NCI-H1694 (cell line): ENCODE measurements at regions not wholly inside any gene's neighbourhood (a gene's known extent, or its start where the extent isn't known, plus 50 kb on each side); places are given as distances from the start of the nearest gene placed in this dataset.

Experiments
- DNase-seq: peaks from one replicate; lab custom pipeline; 2025; lab: John Stamatoyannopoulos, UW

DNA sequence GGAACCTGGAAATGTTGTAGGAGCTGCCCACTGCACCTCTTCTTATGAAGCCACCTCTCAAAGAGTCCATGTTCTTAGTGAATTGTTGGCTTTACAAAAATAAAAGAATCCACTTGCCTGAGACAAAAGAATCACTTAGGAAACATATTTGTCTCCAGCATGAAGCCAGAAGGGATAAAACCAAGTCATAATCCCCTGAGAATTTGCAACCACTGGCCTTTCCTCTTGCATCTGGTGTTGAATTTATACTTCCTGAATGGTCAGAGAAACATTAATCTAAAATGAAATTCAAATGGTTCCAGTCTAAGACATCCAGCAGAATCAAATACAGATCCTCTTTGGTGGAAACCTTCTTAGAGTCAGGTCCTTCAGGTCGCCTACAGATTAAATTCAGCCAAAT lies 192.5 kb upstream of the ECI2 start:
- no peak for DNase-seq

DNA sequence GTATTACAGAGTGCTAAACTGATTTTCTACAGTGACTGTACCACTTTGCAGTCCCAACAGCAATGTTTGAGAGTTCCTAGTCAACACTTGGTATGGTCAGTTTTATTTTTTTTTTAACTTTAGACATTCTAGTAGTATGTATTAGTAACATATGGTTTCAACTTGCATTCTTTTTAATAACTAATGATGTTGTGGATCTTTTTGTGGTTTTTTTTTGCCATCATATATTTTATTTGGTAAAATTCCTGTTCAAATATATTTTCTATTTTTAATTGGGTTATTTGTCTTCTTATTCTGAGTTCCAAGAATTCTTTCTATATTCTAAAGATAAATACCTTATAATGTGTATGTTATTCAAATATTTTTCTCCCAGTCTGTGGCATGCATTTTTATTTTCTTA lies 189.4 kb upstream of the ECI2 start:
- DNase-seq: no peak

DNA sequence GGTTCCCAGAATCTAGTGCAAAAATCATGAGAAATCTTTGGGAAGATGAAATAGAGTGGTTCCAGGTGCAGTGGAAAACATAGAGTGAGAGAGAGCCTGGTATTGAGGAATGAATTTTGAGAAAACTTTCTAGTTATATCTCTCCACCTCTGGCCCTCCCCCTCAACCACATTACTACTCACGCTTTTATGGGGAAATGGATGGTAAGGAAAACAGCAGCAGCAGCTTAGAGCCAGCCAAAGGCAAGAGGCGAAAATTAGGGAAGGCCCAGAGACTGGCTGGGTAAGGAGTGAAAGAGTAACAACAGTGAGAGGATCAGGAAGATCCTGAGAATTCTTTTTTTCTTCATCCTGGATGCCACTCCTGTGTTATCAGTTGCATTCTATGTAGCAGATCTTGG lies 187.9 kb upstream of the ECI2 start:
- DNase-seq: no peak

DNA sequence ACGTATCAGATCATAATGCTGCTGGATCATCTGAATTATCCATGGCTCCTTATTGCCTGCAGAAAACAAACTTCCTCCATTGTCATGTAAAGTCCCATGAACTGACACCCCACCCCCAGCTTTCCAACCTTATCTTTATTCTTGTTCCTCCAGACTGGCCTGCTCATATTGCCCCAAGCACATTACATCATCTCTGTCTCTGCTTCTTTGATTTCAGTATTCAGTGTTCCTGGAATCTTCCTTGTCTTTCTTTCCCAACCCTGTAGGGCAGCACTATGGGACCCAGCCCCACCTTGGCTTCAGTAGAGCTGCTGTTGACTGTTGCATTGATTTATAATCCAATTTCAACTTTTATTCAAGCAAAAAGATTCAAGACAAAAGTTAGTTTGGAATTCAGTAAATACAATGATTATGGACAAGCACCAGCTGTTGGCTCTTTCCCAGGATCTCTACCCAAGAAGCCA lies 187.5 kb upstream of the ECI2 start:
- DNase-seq: no peak

DNA sequence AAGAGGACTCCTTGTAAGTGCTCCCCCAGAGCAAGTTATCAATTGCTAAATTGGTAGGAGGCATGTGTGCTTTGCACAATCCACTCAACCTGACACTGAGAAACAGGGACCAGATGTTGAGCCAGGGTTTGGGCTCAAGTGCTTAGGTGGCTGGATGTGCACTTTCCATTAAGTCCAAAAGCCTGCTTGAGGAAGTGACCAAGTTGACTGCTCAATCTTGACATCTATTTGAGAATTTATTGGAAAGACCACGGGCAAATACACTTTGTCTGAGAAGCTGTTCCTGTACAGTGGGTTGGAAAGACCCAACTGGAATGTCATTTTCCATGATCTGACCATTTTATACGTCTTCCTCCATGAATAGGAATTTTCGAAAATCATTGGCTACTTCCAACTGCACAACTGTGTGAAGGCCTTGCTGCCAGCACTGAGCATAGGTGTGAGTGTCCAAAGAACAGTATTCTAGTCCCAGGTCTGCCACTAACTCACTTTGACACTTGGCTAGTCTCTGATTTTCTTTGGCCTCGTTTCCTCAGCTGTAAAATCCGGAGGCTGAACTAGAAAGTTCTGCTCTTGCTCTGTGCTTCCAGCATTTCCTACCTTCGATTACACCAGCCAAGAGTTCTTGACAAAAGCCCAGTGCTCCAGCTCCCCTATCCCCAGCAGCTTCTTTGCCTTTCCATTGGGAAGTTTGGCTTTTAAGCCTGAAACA lies 186.9 kb upstream of the ECI2 start:
- no peak for DNase-seq

DNA sequence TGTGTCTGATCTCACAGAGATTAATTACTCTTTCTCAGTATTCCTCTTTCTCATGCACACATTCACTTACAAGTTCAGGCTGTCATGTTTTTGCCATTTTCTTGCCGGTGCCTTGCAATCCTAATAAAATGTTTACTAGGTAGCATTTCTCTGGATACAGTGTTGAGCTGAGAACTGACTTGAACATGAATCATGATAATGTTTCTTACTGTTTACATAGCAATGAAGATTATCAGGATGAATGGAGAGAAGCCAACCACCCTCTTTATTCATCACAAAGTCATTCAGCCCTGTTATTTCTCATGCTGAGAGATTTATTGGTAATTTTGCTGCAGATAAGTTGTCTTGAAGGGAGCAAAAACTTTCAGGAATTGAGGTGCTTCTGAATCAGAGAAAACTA lies 185.5 kb upstream of the ECI2 start:
- DNase-seq: no peak

DNA sequence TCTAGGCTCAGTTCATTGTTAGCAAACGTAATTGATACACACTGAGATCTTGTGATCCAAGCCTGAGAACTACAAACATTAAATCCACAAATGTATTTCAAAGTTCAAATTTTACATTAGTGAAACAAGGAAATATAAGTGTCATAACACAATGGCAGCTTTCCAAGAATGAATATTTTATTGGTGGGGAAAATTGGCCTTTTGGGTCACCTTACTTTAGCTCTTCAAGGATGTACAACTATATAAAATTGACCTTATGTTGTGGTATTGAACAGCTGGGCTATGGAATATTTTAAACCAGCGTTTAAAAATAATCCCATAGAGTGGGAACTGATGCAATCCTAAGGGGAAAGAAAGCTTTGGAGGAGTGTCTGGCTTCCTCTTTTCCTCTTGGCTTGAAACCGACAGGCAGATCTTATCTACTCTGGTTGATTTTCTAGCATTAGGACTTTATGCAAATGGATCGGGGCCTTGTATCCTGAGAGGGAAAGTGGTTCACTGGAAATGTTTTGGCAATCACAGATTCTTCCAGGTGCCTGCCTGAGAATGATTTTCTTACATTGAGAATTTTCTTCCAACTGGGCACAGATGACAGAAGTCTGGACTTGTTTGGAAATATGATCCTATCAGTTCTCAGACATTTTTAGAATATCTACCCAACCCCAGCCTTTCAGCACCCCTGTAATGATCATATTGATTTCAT lies 184.8 kb upstream of the ECI2 start:
- no peak for DNase-seq

DNA sequence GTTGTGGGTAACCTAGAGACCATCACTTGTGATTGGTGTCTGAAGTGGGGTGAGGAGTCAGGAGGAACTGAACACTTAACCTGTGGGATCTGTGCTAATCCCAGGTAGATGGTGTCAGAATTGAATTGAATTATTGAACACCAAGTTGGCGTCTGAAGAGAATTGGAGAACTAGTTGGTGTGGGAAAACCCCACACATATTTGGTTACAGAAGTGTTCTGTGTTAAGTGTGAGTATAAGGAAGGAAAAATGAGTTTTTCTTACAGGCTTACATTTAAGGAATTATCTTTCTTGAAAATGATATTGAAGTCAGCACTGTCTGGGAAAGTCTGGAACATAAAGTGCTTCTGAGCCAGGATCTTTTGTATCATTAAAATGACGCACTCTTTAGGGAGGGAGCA lies 182.9 kb upstream of the ECI2 start:
- no peak for DNase-seq

DNA sequence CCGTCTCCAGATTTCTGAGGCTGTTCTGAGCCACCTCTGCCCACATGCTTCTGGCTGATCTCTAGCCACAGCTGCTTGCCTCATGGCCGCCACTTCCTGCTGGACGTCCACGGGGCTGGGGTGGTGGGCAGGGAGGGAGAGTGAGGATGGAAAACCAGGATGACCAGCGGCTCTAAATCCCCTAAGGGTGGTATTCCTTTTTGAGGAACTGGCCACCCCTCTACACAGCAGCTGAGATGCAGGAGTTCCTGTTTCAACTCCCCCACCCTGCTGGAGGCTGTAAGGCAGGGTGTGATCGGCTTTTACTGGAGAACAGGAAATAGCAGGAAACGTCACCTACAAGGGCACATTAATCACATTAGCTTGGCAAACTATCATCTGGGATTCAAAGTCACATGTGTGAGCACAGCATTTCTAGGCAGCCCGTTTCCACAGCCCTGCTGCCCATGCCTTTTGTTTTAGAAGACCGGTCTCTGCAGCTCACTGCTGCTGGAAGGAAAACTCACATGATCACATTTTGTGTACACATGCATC lies 181.6 kb upstream of the ECI2 start:
- DNase-seq: no peak

DNA sequence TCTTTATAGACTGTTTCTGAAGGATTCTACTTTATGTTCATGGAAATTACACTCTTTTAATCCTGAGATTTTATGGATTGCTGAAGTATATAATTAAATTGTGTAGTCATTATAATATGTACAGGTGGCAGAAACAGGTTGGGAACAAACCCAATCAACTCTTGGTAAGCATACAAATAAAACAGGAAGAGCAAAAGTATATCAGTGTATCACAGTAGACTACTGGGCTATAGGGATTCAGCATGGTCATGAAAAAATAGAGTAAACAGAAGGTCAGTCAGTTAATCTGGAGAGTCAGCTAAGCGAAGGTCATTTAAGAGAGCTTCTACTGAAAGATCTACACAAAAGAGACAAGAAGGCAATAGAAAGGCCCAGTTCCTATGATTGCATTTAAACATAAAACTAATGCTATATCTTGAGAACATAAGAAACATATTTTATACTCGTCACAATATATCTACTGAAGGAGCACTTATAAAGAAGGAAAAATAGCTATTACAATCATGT lies 178.9 kb upstream of the ECI2 start:
- DNase-seq: no peak

DNA sequence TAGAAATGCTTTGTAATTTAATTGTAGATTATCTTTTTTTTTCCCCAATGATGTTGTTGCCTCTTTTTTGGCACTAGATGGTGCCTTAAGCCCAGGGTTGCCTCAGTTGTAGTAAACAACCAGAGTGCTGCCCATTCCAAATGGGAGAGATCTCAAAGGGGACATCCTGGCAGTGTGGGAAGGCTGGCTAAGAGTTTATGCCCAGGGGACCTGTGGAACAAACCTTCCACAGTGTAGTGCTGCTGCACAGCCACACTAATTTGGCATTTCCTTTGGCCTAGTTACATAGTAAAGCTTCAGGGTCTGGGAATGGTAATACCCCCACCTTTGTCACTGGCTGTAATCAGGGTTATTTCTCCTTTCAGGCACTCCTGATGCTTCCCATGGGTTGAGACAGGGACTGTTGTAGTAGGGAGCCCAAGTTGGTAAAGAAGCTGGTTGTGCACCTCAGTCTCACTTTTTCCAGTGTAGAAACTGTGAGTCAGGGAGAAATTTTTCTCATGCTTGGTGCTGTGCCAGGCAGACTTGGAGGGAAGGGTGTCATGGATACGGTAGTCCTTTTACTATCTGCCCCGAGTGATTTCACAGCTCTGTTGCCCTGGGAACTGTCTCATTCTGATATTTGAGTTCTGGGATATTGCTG lies 177.8 kb upstream of the ECI2 start:
- no peak for DNase-seq

DNA sequence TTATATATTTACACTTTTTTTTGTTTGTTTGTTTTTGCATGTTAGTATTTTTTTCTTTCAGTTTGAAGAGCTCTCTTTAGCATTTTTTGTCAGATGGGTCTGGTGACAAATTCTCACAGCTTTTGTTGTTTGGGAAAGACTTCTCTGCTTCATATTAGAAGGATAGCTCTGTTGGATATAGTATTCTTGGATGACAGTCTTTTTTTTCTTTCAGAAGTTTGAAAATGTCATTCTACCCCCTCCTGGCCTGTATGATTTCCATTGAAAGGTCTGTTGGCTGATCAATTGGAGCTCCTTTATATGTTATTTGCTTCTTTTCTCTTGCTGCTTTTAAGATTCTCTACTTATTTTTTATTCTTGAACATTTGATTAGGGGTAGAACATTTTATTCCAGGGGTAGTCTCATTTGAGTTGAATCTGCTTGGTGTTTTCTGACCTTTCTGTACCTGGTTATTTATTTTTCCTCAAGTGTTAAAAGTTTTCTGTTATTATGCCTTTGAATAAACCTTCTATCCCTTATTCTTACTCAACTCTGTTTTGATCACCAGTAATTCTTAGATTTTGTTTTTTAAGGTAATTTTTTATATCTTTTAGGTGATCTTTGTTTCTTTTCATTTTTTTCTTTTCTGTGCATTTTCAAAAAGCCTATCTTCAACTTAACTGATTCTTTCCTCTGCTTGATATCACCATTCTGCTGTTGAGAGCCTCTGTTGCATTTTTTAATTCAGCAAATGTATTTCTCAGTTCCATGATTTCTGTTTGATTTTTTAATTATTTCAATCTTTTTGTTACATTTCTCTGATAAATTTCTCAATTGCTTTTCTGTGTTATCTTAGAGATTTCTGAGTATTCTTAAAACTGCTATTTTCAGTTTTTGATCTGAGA lies 176.8 kb upstream of the ECI2 start:
- DNase-seq: no peak

DNA sequence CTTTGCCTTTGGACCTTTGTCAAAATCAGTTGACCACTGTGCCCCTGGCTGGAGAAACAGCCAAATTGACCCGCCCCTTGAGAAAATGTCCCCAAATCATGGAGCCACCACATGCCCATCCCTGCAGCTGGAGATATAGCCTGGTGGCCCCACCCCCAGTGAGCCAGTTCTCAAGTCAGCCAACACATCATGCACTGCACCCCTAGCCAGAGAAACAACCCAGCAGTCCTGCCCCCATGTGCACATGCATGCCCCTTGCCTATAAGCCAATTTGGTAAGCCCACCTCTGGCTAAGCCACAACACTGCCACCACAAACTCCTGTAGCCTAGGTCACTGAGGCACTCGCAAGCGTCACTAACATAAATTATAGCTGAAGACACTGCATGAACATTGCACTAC lies 174.2 kb upstream of the ECI2 start:
- DNase-seq: no peak

DNA sequence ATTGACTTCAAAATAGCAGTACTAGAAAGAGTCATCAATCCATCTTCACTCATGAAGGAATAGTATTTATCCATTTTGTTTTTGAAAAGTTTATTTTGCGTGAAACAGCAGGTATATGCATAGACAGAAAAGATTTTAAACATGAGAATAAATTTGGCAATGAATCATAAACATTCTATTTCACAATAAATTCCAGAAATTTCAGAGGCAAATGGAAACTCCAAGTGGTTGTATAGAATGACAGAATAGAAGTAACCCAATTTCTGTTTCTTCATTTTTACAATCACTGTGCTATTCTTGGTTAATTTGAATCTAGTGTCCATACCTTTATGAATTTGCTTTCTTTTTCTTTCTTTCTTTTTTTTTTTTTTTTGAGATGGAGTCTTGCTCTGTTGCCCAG lies 173.0 kb upstream of the ECI2 start:
- no peak for DNase-seq

DNA sequence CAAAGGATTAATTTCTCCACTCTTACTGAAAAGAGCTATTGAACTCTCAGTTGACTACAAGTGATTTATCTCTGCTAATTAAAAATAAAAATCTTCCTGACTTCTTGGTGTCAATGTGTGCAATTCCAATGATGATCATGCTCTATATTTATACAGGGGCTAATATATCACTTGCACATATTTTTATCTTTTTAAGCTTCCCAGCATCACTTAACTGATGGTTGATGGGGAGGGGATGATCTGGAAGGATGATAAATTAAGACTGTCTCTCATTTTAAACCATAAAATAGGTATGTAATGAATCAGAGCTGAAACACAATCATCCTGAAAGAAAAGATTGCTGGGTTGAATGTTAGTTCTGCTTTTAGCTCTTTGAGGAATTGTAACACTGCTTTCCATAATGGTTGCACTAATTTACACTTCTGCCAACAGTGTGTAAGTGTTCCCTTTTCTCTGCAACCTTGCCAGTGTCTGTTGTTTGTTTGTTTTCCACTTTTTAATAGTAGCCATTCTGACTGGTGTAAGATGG lies 169.6 kb upstream of the ECI2 start:
- DNase-seq: no peak

DNA sequence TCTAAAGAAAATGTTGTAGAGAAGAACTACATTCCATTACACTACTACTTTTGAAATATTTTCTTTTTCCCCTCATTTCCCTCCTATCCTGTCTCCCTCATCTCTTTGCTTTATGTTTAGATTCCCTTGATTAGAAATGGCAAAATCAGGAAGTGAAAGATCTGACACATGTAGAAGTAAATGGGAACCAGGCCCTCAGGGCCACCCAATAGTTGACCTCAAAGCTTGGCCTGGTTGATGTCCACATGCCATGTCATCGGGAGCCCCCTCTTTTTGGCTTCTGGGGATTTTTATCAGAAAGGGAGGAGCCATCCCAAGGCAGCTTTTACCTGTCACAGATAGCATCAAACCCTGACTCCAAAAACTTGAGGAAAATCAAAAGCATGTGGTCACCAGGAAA lies 168.3 kb upstream of the ECI2 start:
- no peak for DNase-seq

DNA sequence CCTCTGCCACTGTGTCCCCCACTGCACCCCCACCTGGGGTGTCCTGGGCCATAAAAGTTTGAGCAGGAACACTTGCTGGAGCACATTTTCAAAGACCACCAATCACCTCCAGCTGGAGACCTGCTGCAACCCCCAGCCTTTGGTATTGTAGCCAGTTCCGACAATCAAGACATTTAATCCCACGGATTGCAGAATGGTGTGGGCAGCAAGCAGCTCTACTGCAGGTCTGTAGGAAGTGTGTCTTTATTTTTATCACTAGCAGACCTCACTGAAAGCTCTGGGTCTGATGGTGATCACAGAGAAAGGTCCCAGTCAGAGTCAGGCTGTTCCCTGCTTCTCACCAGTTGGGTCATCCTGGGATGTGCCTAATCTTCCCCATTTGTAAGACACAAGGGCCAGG lies 167.1 kb upstream of the ECI2 start:
- DNase-seq: no peak

DNA sequence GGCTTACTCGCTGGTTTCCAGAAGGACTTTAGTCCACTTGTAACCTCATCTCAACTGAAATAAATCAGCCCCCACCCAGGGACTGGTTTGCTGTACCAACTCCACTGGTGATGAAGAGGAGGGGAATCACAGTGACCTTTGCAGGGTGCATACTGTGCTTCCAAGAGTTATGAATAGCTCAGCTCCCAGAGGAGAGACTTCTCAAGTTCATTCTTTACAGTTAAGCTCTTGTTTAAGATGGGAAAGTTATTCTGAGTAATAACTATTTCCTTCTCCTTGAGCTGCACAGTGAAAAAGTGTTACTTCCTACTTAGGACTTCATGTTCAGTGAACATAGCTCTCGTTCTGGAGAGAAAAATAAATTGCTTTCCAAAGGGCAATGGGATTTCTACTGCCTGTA lies 166.5 kb upstream of the ECI2 start:
- DNase-seq: no peak

DNA sequence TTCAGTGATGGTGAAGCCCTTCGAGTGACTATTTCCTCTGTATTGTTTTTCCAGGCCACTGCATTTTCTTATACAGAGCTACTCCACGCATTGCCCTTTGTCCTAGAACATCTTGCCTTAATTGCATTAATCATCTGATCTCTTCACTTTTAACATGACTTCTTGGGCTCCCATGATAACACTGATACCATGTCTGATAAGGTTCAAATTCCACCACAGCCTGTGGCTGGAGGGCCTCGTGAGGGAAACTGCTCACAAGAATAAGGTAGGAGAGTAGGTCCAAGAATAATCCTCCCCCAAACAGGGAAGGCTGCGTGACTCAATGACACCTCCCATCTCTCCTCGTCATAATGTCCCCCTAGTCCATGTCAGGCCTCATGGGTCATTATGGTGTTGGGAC lies 165.5 kb upstream of the ECI2 start:
- DNase-seq: no peak

DNA sequence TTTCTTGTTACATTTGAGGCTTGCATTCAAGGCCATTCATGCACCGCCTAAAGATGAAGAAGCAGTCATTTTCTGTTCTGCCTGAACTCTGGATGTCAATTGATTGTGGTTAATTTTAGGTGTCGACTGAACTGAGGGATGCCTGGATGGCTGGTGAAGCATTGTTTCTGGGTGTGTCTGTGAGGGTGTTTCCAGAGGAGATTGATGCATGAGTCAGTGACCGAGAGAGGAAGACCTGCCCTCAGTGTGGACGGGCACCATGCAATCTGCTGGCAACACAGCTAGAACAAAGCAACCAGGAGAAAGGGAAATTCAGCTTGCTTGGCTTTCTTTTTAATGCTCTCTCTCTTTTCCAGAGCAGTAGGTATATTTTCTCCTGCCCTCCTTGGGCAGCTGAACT lies 164.1 kb upstream of the ECI2 start:
- no peak for DNase-seq

DNA sequence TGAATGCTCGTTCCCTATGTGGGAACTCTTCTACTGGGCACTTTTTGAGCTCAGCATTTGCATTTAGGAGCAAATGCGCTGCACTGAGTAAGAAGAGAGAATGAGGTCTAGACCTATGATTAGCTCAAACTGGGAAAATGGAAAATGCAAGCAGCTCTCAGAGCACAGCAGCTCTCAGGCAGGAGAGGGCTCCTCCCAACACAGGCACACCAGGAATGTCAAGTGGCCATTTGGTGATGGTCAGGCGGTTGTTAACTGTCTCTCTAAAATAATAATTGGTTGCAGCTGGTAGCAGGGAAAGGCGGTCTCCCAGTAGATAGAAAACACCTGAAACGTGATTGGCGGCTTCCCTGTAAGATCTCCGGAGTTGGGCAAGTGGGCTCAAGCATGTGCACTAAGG lies 162.0 kb upstream of the ECI2 start:
- no peak for DNase-seq

DNA sequence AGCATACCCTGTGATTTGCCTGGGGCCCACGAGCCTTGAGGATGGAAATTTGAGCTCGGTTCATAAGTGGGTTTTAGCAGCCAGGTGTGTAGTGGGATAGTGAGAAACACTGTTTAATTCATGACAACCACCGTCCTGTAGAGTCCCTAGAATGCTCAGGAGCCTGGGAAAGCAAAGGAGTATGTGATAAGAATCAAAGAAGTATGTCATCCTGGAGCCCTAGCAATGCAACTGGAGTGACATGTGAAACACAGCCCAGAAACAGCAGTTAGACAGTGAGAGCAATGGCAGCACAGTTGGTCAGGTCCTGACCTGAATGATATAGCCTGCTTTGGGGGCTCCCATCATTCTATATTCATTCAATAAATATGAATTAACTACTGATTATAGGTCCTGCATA lies 161.2 kb upstream of the ECI2 start:
- DNase-seq: no peak
